SKM-1 (cell line): ENCODE measurements at regions not wholly inside any gene's neighbourhood (a gene's known extent, or its start where the extent isn't known, plus 50 kb on each side); places are given as distances from the start of the nearest gene placed in this dataset.

Source experiments
- DNase-seq: peaks from one replicate; lab custom pipeline; 2025; ENCODE audit not compliant: unreplicated experiment; lab: John Stamatoyannopoulos, UW

DNA sequence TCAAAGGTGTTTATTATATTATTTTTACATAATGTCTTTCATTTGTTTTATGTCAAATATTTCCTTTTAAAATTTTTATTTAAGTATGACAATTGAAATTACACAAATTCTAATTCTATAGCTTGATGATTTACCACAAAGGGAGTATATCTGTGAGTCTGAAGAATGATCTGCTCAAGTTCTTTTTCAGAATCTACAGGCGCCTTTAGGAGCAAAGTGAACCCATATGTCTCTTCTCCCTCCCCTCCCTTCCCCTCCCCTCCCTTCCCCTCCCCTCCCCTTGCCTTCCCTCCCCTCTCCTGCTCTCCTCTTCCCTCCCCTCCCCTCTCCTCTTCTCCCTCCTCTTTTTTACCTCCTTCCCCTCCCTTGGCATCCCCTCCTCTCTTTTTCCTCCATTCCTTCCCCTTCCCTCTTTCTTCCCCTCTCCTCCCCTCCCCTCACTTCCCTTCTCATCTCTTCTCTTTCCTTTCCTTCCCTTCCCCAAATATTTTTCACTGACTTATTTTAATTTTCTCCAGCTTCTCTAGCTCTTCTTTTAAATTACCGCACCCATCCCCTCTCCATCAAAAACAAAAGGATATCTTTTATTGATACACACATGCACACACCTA, 495.3 kb upstream of the PIK3R1 start:
- no peak for DNase-seq

DNA sequence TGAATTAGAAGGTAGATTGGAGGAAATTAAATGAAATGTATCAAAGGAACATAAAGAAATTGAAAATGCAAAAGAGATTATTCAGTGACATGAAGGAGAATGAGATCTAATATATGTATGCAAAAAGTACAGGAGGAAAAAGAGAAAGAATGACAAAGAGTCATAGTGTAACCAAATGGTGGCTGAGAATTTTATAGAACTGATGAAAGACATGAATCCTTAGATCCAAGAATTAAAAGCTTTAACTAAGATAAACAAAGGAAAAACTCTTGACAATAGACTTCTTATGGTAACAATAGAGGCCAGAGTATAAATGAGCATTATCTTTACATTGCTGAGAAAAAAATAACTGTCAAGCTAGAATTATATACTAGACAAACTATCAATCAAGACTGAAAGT, 505.4 kb upstream of the CD180 start:
- no peak for DNase-seq

DNA sequence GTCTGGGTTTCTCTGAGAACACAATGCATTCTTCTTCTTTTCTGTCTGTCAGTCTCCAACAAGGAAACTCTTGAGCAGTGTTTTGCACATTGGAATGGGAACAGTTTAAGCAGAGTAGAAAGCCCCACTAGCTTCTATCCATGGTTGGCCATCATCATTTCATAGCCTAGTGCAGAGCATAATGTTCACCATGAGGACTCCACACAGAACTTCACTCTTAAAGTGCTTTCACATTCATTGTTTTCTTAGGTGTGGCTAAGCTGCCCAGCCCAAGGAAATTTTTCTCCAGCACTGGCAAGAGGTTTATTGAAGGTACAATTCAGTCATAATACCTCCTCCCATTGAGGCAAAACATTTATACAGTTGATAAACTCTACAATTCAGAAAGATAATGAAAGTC, 503.0 kb upstream of the CD180 start:
- no peak for DNase-seq

DNA sequence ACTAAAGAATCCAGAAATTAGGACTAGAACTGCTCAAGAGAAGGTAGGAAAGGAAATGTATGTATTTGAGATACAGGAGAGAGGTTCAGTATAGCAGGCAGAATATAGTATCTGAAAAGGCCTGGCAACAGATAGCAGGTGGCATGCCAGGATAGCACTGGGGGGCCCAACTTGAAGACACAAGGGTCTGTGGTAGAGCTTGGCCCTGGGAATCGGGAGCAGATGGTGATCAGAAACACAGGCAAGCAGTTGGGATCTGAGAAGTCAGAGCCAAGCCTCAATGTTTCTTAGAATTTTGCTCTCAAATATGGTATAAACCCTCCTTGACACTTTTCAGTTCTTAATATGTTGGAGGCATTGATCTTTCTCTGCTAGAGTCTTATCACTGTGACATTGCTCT, 499.8 kb upstream of the CD180 start:
- DNase-seq, result no peak

DNA sequence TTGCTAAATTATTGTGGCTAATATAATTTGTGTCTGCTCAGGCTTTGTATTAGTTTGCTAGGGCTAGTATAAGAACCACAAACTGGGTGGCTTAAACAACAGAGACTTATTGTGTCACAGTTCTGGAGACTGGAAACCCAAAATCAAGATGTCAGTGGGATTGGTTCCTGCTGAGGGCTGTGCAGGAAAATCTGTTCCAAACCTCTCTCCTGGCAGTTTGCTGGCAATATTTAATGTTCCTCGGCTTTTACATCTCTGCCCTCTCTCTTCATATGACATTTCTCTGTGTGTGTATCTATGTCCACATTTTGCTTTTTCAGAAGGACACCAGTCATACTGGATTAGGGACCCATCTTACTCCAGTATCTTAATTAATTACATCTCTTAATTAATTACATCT, 498.8 kb upstream of the CD180 start:
- DNase-seq, result no peak

DNA sequence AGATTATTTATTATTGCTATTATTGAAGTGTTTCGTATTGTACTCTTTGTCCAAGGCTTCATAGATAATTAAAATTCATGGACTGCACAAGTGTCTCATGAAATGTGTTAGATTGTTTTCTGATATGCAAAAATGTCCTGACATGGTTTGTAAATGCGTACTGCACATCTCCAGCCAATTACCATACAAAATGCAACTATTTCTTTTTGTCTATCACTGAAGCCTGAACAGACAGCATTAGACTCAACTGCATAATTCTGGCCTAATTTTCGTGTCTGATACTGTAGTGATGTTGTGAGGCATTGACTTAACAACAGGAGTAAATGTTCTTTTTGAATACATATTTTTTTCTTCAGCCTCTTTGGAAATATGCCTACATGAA, 498.2 kb upstream of the CD180 start:
- DNase-seq, result no peak

DNA sequence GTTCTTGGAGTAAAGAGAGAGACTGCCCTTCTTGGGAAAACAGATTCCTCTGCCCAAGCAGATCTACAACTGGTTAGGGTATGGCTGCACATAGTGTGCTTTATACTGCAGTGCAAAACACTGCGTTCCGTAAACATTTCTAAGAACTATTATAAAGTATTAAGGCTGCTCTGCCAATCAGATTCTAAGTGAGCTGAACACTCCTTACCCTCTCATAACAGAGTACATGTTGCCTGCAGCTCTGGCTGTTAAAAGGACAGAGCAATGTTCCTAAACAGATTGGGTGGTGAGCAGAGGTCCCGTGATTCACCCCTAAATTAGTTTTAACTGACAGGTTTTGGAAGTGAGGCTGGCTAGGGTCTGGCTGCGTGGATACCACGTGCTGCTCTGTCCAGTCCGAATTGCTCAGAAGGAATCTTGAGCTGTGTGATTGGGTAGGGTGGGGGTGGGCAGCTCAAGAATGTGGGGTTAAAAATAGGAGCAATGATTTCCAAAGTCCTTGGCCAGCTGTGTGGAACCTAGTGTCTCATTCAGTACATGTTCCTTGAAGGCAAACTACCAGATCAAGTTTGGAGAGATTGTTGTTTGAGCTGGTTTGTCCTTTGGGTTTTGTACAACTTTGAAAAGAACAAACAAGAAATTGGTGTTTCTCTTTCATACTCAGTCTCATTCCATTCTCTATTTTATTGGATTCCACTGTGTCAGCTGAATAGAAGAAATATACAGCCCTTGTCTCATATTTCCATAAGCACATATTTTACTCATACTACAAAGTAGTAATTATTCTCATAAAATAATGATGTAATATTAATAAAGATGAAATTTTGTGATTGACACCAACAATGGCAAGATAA, 497.6 kb upstream of the CD180 start:
- no peak for DNase-seq

DNA sequence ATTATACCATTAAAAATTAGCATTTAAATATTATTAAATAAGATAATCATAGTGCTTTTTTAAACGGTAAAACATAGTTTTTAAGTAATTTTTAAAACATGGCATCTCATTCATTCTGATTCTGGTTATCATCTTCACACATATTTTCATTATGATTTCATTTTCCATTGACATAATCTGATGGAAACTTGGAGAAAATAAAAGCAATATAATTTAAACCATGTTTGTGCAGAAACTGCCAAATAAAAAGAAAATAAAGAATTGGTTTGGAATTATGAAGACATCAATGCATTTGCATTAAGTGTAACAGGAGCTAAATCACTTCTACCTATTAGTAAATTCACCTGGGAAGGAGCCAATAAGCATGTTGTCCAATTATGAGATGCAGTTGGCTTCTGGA, 490.1 kb upstream of the CD180 start:
- no peak for DNase-seq

DNA sequence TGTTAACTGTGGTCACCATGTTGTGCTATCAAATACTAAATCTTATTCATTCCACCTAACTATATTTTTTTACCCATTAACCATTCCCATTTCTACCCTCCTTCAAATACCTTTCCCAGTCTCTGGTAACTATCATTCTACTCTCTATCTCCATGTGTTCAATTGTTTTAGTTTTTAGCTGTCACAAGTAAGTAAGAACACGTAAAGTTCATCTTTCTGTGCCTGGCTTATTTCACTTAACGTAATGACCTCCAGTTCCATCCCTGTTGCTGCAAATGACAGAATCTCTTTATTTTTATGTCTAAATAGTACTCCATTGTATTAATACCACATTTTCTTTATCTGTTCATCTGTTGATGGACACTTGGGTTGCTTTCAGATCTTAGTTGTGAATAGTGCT, 485.1 kb upstream of the CD180 start:
- DNase-seq, result no peak

DNA sequence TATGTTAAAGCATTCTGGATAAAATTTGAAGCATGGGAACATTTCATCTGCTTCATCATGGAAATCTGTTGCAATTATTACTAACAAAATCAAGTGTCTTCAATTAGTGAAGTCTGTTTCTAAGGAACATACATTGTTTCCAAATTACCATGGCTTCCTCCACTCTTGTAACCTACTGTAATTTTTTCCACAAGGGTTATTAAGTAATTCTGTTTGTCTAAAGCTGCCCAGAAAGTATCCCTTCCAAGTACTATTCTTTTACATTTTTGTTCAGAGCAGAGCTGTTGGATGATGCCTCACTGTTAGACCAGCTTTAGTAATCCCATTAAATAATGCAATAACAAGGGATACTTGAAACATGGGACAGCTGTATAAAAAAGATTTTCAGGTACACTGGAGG, 483.5 kb upstream of the CD180 start:
- DNase-seq, result no peak

DNA sequence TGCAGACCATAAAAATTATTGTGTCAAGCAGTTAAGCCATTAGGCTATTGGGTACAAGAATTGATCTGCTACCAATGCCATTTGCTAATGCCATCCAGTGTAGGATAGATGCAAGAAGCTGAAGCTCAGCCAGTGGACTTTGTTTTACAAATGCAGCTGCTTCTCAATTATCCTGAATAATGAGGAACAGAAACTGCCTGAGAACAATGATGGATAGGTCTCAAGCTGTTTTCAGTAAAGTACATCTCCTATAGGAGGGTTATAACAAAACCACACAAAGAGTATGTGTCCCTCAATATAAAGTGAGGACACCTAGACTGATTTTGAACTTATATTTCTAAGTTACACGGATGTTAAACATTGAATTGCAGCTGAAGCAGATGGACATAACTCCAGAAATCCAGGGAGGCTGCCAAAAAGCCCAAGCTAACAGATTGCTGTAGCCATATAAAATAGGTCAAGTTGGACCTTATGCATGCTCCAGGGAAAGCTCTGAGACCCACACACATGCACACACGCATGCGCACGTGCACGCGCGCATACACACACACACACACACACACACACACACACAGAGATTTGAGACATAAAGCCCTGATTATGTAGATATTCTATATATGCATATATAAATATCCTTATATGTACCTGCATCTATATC, 482.7 kb upstream of the CD180 start:
- DNase-seq, result no peak

DNA sequence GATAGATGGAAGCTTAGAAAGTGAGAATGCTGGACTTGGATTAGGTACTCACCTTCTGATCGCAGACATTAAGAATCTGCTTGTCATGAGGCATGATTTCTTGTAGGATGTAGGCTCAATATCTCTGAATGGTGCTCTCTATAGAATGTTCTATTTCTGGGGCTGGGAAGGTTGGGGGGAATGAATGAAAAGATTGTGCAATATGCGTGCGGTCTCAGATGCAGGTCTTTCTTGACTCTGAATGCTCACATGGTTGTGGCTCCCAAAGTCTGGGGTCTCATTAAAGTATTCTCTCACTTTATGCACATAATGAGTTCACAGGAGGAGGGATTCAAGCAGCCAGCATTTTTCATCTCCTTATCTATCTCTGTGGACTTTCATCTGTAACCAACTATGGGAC, 482.0 kb upstream of the CD180 start:
- DNase-seq, result no peak

DNA sequence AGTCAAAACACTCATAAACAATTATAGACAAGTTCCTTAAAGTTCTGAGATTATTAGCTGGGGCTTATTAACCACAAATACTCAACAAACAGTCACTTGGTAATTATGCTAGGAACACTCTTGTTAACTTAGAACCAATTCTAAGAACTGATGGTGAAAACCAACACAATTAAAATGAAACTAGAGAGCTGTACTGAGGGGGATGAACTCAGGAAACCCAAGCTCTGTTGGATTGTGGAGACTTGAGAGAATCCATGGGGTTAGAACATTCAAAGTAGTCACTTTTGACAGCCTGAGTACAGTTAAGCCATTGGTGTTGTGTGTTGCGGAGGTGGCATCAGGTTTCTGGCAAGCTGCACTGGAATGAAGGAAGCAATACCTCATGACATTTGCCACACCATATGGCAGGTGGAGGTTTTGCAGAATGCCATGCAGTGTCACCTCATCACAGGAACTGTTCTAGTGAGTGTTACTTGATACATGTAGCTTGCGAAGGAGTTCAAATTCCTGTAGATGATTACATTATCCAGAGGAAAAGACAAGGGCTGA, 480.9 kb upstream of the CD180 start:
- DNase-seq, result no peak

DNA sequence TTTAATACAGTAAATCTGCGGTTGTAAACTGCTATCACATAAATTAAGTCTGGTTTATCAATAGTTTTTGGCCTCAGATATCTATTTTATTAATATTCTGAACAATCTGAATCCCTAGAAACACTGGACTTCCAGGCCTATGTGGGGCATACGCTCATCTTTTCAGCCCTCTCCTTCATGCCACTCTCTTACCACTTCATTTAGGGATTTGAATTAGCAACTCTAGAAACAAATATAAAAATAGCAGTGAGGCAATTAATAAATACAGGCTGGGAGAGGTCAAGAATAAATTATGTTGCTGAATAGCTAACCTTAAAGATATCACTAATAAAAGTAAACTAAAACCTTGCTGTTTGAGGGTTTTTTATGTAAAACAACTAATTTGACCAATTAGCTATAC, 480.3 kb upstream of the CD180 start:
- no peak for DNase-seq

DNA sequence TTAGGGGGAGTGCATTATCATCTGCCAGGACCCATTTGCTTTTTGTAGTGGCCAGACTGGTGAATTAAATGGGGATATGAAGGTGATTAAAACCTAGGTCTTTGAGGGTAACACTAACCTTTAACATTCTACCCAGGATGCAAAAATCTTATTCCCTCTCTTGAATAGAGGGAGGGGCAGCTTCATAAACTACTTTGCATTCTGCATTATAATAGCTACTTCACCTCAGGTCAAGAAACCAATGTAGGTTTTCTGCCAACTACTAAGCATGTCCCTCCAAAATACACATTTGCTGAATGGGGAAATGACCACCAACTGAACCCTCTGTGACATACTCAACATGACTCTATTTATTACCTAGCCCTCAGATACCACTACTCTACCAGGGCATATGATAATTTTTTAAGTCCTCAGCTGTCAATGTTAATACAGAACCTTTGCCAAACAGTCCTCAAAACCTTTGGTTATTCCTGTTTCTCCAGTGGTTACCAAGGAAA, 477.6 kb upstream of the CD180 start:
- no peak for DNase-seq

DNA sequence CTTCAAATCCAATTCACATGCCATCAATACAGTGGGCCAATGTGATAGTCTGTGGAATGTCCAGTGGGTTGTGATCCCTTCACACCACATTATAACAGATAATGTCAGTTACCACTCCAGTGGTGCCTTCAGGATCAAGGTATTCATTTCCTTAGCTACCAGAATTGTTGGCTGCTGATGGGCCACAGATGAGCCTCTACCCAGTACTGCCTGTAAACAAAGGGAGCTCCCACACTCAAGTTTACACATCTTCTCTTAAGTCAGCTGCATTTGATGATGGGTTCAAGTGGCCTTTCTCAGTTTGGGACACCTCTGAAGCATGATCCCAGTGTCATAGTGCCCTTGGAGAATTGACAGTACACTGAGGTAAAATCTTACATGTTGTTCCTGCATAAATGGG, 477.0 kb upstream of the CD180 start:
- DNase-seq, result no peak

DNA sequence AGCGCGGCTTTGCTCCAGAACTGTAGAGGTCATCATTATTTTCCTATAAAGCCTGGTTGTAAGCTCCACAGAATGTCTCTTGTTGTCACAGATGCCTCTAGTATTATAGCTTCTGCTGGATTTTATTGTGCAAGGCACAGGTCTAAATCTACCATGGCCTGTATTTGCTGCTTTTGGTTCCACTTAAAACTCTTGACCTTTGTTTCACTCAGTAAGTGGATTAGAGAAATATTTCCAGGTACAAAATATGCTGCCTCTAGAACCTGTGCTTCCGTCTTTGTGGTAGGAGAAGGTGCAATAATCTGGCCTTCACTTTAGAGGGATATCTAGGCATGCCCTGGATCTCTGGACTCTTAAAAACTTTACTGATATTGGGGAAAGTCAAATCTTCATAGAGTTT, 476.6 kb upstream of the CD180 start:
- no peak for DNase-seq

DNA sequence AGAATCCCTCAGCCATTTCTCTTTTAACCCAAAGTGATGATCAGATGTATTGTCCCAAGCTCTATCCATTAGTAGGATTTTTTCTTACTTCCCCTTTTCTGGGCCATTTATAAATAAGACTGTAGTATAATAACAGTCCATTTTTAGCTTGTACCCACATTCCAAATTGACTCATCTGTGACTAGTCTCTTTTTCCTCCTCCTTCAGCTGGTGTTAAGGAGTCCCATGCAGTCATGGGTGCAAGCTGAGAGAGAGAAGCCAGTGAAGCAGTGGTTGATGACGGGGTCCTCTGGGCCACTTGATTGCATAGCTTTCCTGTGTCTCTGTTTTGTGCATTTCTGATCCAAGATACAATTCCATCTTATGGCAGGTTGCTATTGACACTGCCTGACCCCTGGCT, 476.0 kb upstream of the CD180 start:
- no peak for DNase-seq

DNA sequence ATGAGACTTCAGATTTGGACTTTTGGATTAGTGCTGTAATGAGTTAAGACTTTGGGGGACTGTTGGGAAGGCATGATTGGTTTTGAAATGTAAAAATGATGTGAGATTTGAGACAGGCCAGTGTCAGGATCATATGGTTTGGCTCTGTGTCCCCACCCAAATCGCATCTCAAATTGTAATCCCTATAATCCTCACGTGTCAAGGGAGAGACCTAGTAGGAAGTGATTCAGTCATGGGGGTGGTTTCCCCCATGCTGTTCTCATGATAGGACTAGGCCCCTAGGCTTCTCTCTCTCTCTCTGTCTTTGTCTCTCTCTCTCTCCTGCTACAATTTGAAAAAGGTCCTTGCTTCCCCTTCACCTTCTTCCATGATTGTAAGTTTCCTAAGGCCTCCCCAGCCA, 473.3 kb upstream of the CD180 start:
- no peak for DNase-seq

DNA sequence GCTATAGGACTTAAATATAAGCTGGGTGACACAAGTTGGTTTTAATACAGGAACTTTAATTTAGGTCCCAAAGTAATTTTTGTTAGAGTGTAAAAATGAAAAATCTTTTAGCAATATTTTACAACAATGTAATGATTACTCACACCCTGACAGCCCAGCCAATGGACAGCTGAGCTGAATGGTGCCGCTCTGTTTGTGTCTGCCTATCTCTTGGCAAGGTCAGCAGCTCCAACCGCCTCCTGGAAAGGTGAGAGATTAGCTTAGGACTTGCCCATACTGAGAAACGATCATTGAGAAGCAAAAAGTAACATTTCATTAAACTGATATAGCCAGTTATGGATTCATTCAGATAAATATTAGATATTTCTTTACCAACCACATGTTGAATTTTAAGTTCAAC, 463.6 kb upstream of the CD180 start:
- DNase-seq, result no peak

DNA sequence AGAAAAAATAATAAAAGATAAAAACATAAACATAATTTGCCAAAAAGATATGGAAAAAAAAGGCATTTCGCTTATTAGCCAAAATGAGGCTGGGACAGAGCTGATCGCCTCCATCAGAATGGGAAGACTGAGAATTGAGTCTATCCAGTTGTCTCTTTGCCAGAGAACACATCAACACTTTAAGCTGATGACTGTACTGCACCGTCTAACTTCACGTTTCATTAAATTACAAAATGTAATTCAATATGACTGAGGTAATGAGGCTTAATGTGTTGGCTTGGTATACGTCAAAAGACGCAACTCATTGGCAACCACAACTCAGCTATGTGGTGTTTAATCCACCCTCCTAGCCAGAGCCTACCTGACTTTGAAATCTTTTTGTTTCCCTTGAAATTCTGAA, 462.7 kb upstream of the CD180 start:
- no peak for DNase-seq

DNA sequence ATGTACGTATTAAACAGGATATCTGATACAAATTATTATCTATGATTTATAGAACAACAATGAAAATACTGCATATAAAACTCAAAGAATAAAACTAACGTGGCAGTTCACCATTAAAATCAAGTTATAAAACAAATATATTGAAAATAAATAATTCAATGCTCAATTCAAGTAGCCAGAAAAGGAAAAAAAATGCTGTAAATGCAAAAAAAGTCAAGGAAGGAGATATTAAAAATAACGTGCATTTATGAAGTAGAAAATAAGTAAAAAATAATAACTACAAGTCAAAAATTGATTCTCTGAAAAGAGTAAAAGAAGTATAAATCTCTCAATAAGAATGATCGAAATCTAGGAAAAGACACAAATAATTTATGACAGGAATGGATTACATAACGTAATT, 460.5 kb upstream of the CD180 start:
- DNase-seq, result no peak
